Globus pallidus (tissue), 1 donor: ENCODE measurements at regions not wholly inside any gene's neighbourhood (a gene's known extent, or its start where the extent isn't known, plus 50 kb on each side); places are given as distances from the start of the nearest gene placed in this dataset.
"Not testable (repeated sequence)": the region's sequence is repeated elsewhere in the genome, so short reads cannot be mapped to it uniquely, and the experiment has no call there.

Source experiments
- DNase-seq: peaks from one replicate; pipeline ENCODE4 v3.0.0-alpha.2; 2015; ENCODE audit warnings: low spot score

- no peak for DNase-seq
Observed at GRCh38 chr9:75780185-75780584, 110.3 kb upstream of the PCSK5 start.

GRCh38 chr9:75788006-75788634, 102.4 kb upstream of the PCSK5 start:
- no peak for DNase-seq

- DNase-seq, result no peak
Observed at GRCh38 chr9:75797085-75797580, 93.3 kb upstream of the PCSK5 start.

- DNase-seq, result no peak
Observed at GRCh38 chr9:75798505-75798904, 92.0 kb upstream of the PCSK5 start.

GRCh38 chr9:75803130-75803529, 87.3 kb upstream of the PCSK5 start:
- DNase-seq, result no peak

- DNase-seq, result no peak
Observed at GRCh38 chr9:75810063-75810462, 80.4 kb upstream of the PCSK5 start.

- no peak for DNase-seq
Observed at GRCh38 chr9:75811692-75812091, 78.8 kb upstream of the PCSK5 start.

GRCh38 chr9:75812141-75812540, 78.3 kb upstream of the PCSK5 start:
- DNase-seq, result no peak

- no peak for DNase-seq
Observed at GRCh38 chr9:75814667-75815066, 75.8 kb upstream of the PCSK5 start.

GRCh38 chr9:75820471-75821115, 69.9 kb upstream of the PCSK5 start:
- DNase-seq, result not testable (repeated sequence)

GRCh38 chr9:75823151-75823550, 67.3 kb upstream of the PCSK5 start:
- DNase-seq, result no peak

GRCh38 chr9:75824816-75825568, 65.5 kb upstream of the PCSK5 start:
- DNase-seq, result no peak

- no peak for DNase-seq
Observed at GRCh38 chr9:75826314-75826713, 64.2 kb upstream of the PCSK5 start.

GRCh38 chr9:75830303-75830702, 60.2 kb upstream of the PCSK5 start:
- no peak for DNase-seq

- DNase-seq, result no peak
Observed at GRCh38 chr9:75833778-75834177, 56.7 kb upstream of the PCSK5 start.

- no peak for DNase-seq
Observed at GRCh38 chr9:75834878-75835277, 55.6 kb upstream of the PCSK5 start.
